ENCODE measurements at regions not wholly inside any gene's neighbourhood (a gene's known extent, or its start where the extent isn't known, plus 50 kb on each side); places are given as distances from the start of the nearest gene placed in this dataset.

DNA sequence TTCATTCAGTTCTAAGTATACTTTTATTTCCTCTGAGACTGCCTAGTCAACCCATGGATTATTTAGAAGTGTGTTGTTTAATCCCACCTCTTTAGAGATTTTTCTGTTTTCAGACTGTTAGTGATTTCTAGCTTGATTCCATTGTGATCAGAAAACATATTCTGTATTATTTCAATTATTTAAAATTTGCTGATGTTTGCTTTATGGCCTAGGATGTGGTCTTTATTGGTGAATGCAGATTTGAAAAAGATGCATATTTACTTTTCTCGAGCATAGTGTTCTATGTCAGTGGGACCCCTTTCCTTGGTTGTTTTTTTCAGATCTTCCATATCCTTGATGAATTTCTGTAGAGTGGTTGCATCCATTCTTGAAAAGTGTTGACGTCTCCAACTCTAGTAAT, 487.2 kb upstream of the HS6ST1 start:
- Histone ChIP-seq H4K20me1 (ENCODE audit: insufficient read depth, low read length) (no peaks in the 10 kb centered on the region), H3K9me3 (ENCODE audit: low read length) (no peaks in the 10 kb centered on the region), H3K4me1 (ENCODE audit: insufficient read depth, low read length) (no peaks in the 10 kb centered on the region), H3K36me3 (replicated peaks in 1 of 2; ENCODE audit: control insufficient read depth in 1 of 2, insufficient read depth in 2 of 2, low read length in 2 of 2) (no peaks in the 10 kb centered on the region), H3K27ac (ENCODE audit: extremely low read length, insufficient read depth, low read length) (no peak overlapping the region), H3K9ac (ENCODE audit: insufficient read depth, low read depth, low read length) (no peak overlapping the region), H3K4me2 (ENCODE audit: low read depth, low read length) (no peak overlapping the region), H3K4me3 (replicated peaks in 1 of 3; ENCODE audit: insufficient read depth in 1 of 3, low read depth in 2 of 3, low read length in 3 of 3) (no peak overlapping the region), H3K27me3 (ENCODE audit: control insufficient read depth in 1 of 2, insufficient read depth in 2 of 2, low read length in 2 of 2) (no peaks in the 10 kb centered on the region), H2AFZ (ENCODE audit: low read length) (no peak overlapping the region), H3K79me2 (ENCODE audit: insufficient read depth, low read length) (no peaks in the 10 kb centered on the region)
- DNase-seq (ENCODE audit: low spot score) (no peak), FAIRE-seq (no peak), ATAC-seq (no peak)
- intact Hi-C loops (cut with micrococcal nuclease; ENCODE audit: unreplicated experiment), result no loop called here
- WGBS (ENCODE audit: low lambda C conversion rate), result 42% methylated on average over 2 of the region's 2 CpGs
- TF ChIP-seq TOPORS (CRISPR knock-in tag; IDR thresholded peaks at IDR 0.05) (no peak), ZNF567 (CRISPR knock-in tag; IDR thresholded peaks at IDR 0.05; ENCODE audit: borderline replicate concordance) (no peak), GLI4 (CRISPR knock-in tag; IDR thresholded peaks at IDR 0.05; ENCODE audit: borderline replicate concordance) (no peak), MAFK (conservative IDR thresholded peaks at IDR 0.05 in 1 of 2, IDR thresholded peaks at IDR 0.05 in 1 of 2; ENCODE audit: low read length in 2 of 2) (peak; percentile 76 to 77), TMF1 (CRISPR knock-in tag; IDR thresholded peaks at IDR 0.05; ENCODE audit: low read depth) (no peak), GMEB1 (CRISPR knock-in tag; IDR thresholded peaks at IDR 0.05; ENCODE audit: borderline replicate concordance) (no peak), ZNF512B (CRISPR knock-in tag; IDR thresholded peaks at IDR 0.05; ENCODE audit: borderline replicate concordance) (no peak), ZNF556 (CRISPR knock-in tag; IDR thresholded peaks at IDR 0.05; ENCODE audit: borderline replicate concordance) (no peak), MAFF (IDR thresholded peaks at IDR 0.05; ENCODE audit: low read depth, low read length) (peak; percentile 64; the same call in 1 of the 2 replicates)
- TF ChIP-seq, protein P1, sequence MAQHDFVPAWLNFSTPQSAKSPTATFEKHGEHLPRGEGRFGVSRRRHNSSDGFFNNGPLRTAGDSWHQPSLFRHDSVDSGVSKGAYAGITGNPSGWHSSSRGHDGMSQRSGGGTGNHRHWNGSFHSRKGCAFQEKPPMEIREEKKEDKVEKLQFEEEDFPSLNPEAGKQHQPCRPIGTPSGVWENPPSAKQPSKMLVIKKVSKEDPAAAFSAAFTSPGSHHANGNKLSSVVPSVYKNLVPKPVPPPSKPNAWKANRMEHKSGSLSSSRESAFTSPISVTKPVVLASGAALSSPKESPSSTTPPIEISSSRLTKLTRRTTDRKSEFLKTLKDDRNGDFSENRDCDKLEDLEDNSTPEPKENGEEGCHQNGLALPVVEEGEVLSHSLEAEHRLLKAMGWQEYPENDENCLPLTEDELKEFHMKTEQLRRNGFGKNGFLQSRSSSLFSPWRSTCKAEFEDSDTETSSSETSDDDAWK (CRISPR knock-in tag; IDR thresholded peaks at IDR 0.05), result no peak
- CTCF ChIA-PET (ENCODE audit: low intra/inter-chr PET ratio, low total read pairs), result no interaction called here
- no TSS peak for BruUV-seq (replicated peaks)
- in situ Hi-C loops (cut with HindIII; ENCODE audit: extremely low pct_ligation_motif_present, low pct_unique_long_range_greater_than_20kb), result no loop called here
- POLR2A ChIA-PET, result no interaction called here
